ENCODE measurements at regions not wholly inside any gene's neighbourhood (a gene's known extent, or its start where the extent isn't known, plus 50 kb on each side); places are given as distances from the start of the nearest gene placed in this dataset.
"Not testable (repeated sequence)": the region's sequence is repeated elsewhere in the genome, so short reads cannot be mapped to it uniquely, and the experiment has no call there.

- intact Hi-C loops (cut with micrococcal nuclease) = no loop called here
These were observed 656.0 kb upstream of the LUZP2 start for GRCh38 chr11:23840872-23841271.

DNA sequence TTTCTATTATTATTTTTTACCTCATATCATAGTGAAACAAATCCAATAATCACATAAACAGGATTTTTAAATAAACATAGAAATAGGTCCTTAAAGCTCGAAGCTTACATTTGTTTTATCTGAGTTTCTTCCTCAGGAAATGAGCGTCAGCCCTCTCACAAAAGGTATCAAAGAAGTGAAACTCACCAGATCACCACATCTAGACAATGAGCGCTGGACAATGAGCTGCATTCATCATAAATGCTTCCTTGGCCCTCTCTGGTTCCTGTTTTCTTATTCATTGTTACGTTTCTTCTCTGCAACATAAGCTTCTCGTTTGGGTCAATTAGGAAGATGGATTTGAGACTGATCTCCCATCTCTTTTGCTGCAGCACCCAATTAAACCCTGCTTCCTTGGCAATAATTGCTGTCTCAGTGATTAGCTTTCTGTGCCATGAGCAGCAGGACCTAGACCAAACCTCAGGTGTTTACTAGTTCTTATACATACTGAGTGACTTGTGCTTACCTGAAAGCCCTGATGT lies 649.9 kb upstream of the LUZP2 start:
- intact Hi-C loops (cut with micrococcal nuclease) = no loop called here

- intact Hi-C loops (cut with micrococcal nuclease) = no loop called here
These were observed 645.6 kb upstream of the LUZP2 start for GRCh38 chr11:23851216-23851615.

- intact Hi-C loops (cut with micrococcal nuclease) = no loop called here
These were observed 640.2 kb upstream of the LUZP2 start for GRCh38 chr11:23856654-23857053.

GRCh38 chr11:23859087-23859486 lies 637.8 kb upstream of the LUZP2 start:
- intact Hi-C loops (cut with micrococcal nuclease) = no loop called here

GRCh38 chr11:23861615-23862014 lies 635.2 kb upstream of the LUZP2 start:
- intact Hi-C loops (cut with micrococcal nuclease) = no loop called here

- intact Hi-C loops (cut with micrococcal nuclease) = no loop called here
These were observed 631.4 kb upstream of the LUZP2 start for GRCh38 chr11:23865341-23865975.

DNA sequence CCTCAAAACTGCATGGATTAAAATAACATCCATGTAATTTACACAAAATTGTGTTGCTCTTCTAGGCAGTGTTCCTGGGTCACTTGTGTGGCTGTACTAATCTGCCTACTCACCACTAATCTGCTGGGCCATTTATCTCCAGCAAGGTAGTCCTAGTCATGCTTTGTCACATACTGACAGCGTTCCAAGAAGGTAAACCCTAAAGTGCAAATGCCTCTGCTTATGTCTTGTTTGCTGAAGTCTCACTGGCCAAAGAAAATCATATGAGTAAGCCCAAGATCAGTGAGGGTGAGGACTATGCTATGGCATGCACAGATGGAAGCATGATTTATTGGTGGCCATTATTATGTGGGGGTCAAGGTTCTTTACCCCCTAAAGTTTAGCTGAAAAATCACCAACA lies 630.2 kb upstream of the LUZP2 start:
- intact Hi-C loops (cut with micrococcal nuclease) = no loop called here

GRCh38 chr11:23869671-23870070 lies 627.2 kb upstream of the LUZP2 start:
- intact Hi-C loops (cut with micrococcal nuclease) = no loop called here

GRCh38 chr11:23873406-23873805 lies 623.4 kb upstream of the LUZP2 start:
- intact Hi-C loops (cut with micrococcal nuclease) = no loop called here

GRCh38 chr11:23875176-23875850 lies 621.5 kb upstream of the LUZP2 start:
- intact Hi-C loops (cut with micrococcal nuclease) = no loop called here

DNA sequence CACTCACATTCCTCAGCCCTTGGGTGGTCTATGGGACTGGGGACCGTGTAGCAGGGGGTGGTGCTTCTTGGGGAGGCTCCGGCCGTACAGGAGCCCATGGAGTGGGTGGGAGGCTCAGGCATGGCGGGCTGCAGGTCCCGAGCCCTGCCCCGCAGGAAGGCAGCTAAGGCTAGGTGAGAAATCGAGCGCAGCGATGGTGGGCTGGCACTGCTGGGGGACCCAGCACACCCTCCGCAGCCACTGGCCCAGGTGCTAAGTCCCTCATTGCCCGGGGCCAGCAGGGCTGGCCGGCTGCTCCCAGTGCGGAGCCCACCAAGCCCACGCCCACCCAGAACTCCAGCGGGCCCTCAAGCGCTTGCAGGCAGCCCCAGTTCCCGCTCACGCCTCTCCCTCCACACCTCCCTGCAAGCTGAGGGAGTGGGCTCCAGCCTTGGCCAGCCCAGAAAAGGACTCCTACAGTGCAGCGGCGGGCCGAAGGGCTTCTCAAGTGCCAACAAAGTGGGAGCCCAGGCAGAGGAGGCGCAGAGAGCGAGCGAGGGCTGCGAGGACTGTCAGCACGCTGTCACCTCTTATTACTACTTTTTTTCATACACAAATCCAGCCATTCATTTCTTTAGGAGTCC lies 613.3 kb upstream of the LUZP2 start:
- intact Hi-C loops (cut with micrococcal nuclease) = not testable (repeated sequence)

DNA sequence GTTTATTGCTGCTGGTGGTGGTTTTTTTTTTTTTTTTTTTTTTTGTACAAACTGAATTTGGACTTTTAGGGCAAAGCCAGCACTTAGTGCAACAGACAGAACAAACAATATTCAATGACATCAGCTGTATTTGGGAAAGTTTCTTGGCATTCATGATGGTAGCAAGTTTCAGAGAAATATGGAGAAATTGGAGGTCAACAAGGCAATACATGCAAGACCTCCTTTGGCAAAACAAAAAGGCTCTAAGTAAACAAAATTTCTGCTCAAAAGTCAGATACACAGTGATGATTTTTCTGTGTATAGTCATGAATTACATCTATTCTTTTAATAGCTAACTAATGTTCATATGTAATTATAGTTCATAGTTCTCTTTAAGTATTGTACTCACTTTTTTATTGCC lies 612.5 kb upstream of the LUZP2 start:
- intact Hi-C loops (cut with micrococcal nuclease) = no loop called here

- intact Hi-C loops (cut with micrococcal nuclease) = no loop called here
These were observed 611.1 kb upstream of the LUZP2 start for GRCh38 chr11:23885801-23886200.

GRCh38 chr11:23887122-23887521 lies 609.7 kb upstream of the LUZP2 start:
- intact Hi-C loops (cut with micrococcal nuclease) = not testable (repeated sequence)

DNA sequence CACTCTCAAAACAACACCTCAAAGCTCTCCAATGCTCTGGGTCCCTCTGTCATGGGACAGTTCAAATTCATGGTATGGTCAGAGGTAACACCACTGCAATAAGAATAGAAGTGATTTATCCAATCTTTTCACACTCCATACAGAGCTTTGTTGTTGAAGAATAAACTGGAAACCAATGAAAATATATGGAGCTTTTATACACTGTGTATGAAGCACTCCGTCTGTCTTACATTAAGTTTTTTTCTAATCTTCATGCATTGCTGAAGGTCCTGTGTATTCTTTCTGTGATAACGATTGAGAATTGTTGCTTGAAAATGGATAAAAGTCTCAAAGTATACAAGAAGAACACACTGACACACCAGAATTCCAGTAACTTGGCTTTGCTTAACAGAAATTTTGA lies 603.7 kb upstream of the LUZP2 start:
- intact Hi-C loops (cut with micrococcal nuclease) = no loop called here

- intact Hi-C loops (cut with micrococcal nuclease) = no loop called here
These were observed 599.2 kb upstream of the LUZP2 start for GRCh38 chr11:23897453-23898286.

GRCh38 chr11:23903044-23903704 lies 593.7 kb upstream of the LUZP2 start:
- intact Hi-C loops (cut with micrococcal nuclease) = no loop called here

DNA sequence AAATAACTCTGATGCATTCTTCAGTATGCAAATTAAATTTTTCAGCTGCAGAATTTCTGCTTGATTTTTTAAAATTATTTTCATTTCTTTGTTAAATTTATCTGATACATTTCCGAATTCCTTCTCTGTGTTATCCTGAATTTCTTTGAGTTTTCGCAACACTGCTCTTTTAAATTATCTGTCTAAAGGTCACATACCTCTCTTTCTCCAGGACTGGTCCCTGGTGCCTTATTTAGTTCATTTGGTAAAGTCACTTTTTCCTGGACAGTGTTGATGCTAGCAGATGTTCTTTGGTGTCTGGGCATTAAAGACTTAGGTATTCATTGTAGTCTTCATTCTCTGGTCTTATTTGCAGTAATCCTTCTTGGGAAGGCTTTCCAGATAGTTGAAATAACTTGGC lies 577.4 kb upstream of the LUZP2 start:
- intact Hi-C loops (cut with micrococcal nuclease) = no loop called here

GRCh38 chr11:23923357-23923756 lies 573.5 kb upstream of the LUZP2 start:
- intact Hi-C loops (cut with micrococcal nuclease) = no loop called here

- intact Hi-C loops (cut with micrococcal nuclease) = no loop called here
These were observed 572.6 kb upstream of the LUZP2 start for GRCh38 chr11:23924226-23924625.
